ENCODE measurements at regions not wholly inside any gene's neighbourhood (a gene's known extent, or its start where the extent isn't known, plus 50 kb on each side); places are given as distances from the start of the nearest gene placed in this dataset.
"Not testable (repeated sequence)": the region's sequence is repeated elsewhere in the genome, so short reads cannot be mapped to it uniquely, and the experiment has no call there.

GRCh38 chr7:91431601-91432000, 167.4 kb downstream of the FZD1 start:
- no peak for DNase-seq (ENCODE audit: insufficient read length, low spot score)

GRCh38 chr7:91434836-91435235, 170.6 kb downstream of the FZD1 start:
- FAIRE-seq (no peak), DNase-seq (ENCODE audit: insufficient read length, low spot score) (no peak)
- TF ChIP-seq CTCF (IDR thresholded peaks at IDR 0.05; ENCODE audit: insufficient read depth, missing control alignments): no peak

More at GRCh38 chr7:91431601-91432000, 167.4 kb downstream of the FZD1 start:
- FAIRE-seq: no peak
- TF ChIP-seq CTCF (IDR thresholded peaks at IDR 0.05; ENCODE audit: insufficient read depth, missing control alignments): no peak

- TF ChIP-seq CTCF (IDR thresholded peaks at IDR 0.05; ENCODE audit: insufficient read depth, missing control alignments): no peak
- no peak for FAIRE-seq
These were observed 171.3 kb downstream of the FZD1 start for GRCh38 chr7:91435381-91436059.

GRCh38 chr7:91436655-91437054, 172.4 kb downstream of the FZD1 start:
- FAIRE-seq (no peak), DNase-seq (ENCODE audit: insufficient read length, low spot score) (no peak)
- TF ChIP-seq CTCF (IDR thresholded peaks at IDR 0.05; ENCODE audit: insufficient read depth, missing control alignments): no peak

More at GRCh38 chr7:91435381-91436059, 171.3 kb downstream of the FZD1 start:
- DNase-seq (ENCODE audit: insufficient read length, low spot score): no peak

GRCh38 chr7:91440198-91440597, 176.0 kb downstream of the FZD1 start:
- FAIRE-seq; DNase-seq (ENCODE audit: insufficient read length, low spot score): not testable (repeated sequence)

- TF ChIP-seq CTCF (IDR thresholded peaks at IDR 0.05; ENCODE audit: insufficient read depth, missing control alignments): no peak
- DNase-seq (ENCODE audit: insufficient read length, low spot score): no peak
- no peak for FAIRE-seq
These were observed 179.6 kb downstream of the FZD1 start for GRCh38 chr7:91443862-91444261.

- no peak for FAIRE-seq
- DNase-seq (ENCODE audit: insufficient read length, low spot score): no peak
- no peak for TF ChIP-seq CTCF (IDR thresholded peaks at IDR 0.05; ENCODE audit: insufficient read depth, missing control alignments)
These were observed 182.6 kb downstream of the FZD1 start for GRCh38 chr7:91446819-91447218.
